Superior temporal gyrus (tissue), 1 donor: ENCODE measurements at regions not wholly inside any gene's neighbourhood (a gene's known extent, or its start where the extent isn't known, plus 50 kb on each side); places are given as distances from the start of the nearest gene placed in this dataset.
"Not testable (repeated sequence)": the region's sequence is repeated elsewhere in the genome, so short reads cannot be mapped to it uniquely, and the experiment has no call there.

ENCODE experiments used
- DNase-seq: peaks from one replicate; pipeline ENCODE4 v3.0.0-alpha.2; 2016; ENCODE audit errors: extremely low spot score

- no peak for DNase-seq
Observed at GRCh38 chr5:164203581-164204225, 698.3 kb downstream of the MAT2B start.

- no peak for DNase-seq
Observed at GRCh38 chr5:164204338-164204946, 699.0 kb downstream of the MAT2B start.

- no peak for DNase-seq
Observed at GRCh38 chr5:164206196-164206595, 700.8 kb downstream of the MAT2B start.

- DNase-seq: no peak
Observed at GRCh38 chr5:164207646-164208045, 702.2 kb downstream of the MAT2B start.

DNA sequence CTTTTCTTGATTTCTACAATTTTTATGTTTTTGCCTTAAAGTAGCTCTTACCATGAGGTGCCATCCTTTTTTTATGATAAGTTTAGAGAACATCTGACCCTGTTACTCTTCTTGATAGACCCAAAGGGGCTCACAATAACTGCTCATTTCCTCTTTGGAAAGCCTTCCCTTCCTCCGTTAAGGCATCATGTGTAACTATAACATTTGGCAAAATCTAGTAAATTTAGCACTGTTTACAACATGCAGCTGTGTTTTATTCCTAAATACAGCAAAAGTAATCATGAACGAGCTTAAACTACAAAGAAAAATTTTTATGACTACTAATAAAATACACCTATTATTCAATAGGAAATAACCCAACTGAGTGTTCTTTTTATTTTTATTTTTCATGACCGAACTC lies 705.1 kb downstream of the MAT2B start:
- no peak for DNase-seq

DNA sequence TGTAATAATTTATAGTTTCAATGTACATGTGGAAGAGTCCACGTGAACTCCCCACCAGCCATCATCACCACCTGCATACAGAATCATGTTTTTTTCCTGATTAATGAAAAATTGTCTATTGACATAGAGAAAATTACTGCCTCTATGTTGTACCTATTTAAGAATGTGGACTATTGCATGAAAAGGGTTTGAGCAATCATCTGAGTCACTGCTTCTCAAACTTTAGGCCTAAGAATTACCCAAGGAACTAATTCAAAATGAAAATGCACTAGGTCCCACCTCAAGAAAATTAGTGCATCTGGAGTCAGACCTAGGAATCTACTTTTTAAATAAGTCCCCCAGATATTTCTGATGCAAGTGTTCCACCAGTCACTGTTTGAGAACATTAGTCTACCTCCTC lies 709.3 kb downstream of the MAT2B start:
- DNase-seq: no peak

- no peak for DNase-seq
Observed at GRCh38 chr5:164217464-164217863, 712.0 kb downstream of the MAT2B start.

DNA sequence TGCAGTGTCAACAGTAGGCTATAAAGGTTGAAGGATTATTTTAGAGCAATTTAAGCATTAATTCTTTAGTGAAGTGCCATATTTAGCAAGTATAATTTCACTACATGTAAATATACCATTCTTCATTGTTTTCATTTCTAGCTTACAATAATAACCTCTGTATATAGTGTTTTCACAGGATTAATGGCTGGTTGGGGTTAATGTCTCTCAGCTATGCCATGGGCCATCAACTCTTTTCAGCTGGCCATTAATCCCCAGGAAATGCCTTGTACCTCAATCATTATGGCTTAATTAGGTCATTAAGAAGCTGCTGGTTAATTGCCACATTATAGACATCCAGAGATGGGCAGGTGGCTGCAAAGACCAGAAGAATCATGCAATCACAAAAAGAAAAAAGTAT lies 715.1 kb downstream of the MAT2B start:
- no peak for DNase-seq

GRCh38 chr5:164224236-164224635 lies 718.8 kb downstream of the MAT2B start:
- DNase-seq: no peak

DNA sequence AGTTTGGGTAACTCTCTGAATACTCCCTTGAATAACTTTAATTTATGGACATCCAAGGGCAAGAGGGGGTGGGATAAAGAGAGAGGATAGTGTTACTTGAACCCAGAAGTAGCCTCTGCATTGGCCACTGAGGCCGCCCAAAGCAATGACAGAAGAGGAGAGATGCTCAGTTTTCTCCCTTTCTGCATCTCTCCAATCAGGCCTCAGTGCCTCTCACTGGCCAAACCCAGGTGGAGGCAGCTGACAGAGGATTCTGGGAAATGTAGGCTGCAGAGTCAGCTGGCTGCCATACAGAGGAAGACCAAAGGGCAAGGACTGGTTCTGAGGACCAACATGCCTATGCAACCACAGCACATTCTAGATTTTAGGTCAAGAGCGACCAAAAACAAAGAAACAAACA lies 719.4 kb downstream of the MAT2B start:
- no peak for DNase-seq

GRCh38 chr5:164230341-164230740 lies 724.9 kb downstream of the MAT2B start:
- DNase-seq: no peak

GRCh38 chr5:164233791-164234190 lies 728.4 kb downstream of the MAT2B start:
- DNase-seq: no peak

DNA sequence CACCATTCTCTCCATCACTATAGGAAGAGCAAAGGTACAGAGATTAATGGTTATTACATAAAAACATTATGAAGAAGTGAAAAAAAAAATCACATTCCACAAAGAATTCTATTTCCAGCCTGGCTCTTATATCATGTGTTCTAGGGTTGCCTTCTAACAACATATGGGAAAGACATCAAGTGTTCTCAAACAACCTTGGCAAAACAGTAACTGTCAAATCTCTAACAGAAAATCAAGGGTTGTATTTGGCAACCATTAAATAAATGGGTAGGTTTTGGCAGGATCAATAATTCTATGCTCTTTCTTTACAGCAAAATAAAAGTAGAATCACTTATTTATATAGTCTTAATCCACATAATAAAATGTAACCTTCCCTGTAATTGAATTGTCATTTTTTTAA lies 728.9 kb downstream of the MAT2B start:
- no peak for DNase-seq

DNA sequence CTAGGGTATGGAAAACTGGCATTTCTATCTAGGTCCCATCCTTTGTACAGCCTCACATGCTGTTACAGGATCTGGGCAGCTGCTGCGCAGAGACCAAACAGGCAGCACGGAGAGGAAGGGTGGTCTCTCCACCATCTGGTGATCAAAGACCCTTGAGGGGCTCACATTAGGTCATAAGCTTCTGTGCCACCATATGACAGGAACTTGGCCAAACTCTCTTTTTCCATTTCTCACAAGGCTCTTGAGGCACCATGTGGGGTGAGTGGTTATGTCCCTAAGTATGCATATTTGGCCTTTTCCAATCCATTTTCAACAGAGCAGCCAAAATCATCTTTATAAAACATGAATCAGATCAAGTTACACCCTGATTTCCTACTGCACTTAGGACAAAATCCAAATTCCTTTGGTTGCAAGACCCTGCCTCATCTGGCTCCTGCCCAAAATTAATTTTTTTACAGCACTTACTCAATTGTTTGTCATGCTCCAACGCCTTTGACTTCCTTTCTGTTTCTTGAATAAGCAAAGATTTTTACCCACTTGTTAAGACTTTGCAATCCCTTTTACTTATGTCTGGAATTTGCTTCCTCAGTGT lies 730.0 kb downstream of the MAT2B start:
- DNase-seq: no peak

DNA sequence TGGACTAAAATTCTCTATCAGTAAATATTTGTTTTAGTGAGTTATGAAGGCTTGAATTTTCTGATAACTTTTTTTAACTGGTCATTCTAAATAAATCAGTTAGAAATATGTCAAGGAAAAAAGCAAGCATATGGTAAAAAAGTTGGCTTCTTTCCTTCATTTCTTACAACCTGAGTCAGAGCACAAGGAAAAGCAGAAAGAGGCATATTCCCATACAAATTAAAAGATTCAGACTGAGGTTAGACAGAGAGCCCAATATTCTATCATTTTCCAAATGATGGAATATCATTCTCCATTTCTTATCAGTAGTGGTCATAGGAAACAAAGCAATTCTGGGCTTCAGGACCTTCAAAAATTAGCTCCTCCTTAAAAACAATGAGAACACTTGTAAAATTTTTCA lies 732.1 kb downstream of the MAT2B start:
- no peak for DNase-seq

DNA sequence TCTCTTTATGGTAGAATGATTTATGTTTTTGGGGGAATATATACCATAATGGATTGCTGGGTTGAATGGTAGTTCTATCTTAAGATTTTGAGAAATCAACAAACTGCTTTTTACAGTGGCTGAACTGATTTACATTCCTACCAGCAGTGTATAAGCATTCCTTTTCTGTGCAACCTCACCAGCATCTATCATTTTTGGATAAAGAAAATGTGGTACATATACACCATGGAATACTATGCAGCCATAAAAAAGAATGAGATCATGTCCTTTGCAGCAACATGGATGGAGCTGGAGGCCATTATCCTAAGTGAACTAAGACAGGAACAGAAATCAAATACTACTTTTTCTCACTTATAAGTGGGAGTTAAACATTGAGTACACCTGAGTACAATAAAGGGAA lies 746.4 kb downstream of the MAT2B start:
- not testable (repeated sequence) for DNase-seq

GRCh38 chr5:164253764-164254163 lies 748.3 kb downstream of the MAT2B start:
- DNase-seq: no peak

DNA sequence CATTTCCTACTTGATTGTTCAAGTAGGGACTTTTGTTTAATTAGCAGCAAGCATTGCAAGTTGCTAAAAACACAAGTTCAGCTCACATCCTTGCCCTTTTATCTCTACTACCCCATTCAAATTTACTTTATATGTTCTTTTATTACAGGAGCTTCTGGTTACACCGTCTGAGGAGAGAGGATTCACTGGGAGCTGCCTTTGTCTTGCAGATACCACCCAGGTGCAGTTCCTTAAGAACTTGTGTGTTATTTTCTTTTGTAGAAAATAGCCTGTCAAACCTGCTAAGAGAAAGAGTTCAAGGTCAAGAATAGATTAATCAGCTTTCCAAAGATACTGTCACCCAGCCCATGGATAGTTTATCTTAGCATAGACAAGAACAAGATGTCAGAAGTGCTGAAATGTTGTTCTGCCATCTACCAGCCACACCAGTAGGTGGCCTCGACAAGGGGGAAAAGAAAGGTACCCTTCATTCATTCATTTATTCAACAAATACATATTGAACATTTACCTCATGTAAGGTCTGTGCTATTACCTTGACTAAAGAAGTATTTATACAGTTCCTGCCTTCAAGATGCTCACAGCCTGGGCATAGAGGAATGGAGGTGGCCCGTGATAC lies 750.3 kb downstream of the MAT2B start:
- no peak for DNase-seq

- DNase-seq: no peak
Observed at GRCh38 chr5:164256351-164256750, 750.9 kb downstream of the MAT2B start.

GRCh38 chr5:164256954-164257353 lies 751.5 kb downstream of the MAT2B start:
- DNase-seq: no peak

GRCh38 chr5:164265566-164265965 lies 760.1 kb downstream of the MAT2B start:
- no peak for DNase-seq

DNA sequence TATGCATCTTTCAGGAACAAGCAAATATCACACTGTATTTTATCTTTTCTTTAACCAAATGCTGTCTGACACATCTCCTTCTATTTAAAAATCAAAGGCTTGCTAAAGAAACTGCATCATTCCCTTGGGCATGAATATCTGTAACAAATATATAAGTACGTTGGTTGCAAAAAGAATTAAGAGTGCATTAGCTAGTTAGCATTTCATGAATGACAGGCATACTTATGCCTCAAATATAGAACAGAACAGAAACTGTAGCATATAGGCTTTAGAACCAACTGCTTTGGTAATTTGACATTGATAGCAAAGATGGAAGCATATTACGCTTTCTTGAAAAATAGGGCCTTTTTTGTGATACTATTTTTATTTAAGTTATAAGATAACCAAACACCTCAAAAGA lies 761.2 kb downstream of the MAT2B start:
- DNase-seq: no peak

- no peak for DNase-seq
Observed at GRCh38 chr5:164277720-164278119, 772.3 kb downstream of the MAT2B start.
